ENCODE measurements at regions not wholly inside any gene's neighbourhood (a gene's known extent, or its start where the extent isn't known, plus 50 kb on each side); places are given as distances from the start of the nearest gene placed in this dataset.
"Not testable (repeated sequence)": the region's sequence is repeated elsewhere in the genome, so short reads cannot be mapped to it uniquely, and the experiment has no call there.

DNA sequence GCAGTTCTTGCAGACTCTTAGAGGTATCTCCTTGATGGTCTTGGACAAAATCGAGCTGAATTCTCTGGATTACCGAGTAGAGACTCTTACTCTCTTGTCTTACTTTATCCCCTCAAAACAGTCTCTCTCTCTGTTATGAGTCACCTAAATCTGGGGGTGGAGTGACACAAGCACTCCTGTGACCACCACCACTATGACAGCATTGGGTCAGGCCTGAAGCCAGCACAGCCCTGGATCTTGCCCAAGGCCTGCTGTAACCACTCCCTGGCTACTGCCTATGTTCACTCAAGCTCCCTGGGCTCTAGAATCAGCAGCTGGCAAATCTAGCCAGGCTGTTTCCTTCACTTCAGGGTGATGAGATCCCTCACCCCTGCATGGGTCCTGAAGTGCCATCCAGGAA lies 662.5 kb downstream of the LUZP2 start:
- DNase-seq = no peak

DNA sequence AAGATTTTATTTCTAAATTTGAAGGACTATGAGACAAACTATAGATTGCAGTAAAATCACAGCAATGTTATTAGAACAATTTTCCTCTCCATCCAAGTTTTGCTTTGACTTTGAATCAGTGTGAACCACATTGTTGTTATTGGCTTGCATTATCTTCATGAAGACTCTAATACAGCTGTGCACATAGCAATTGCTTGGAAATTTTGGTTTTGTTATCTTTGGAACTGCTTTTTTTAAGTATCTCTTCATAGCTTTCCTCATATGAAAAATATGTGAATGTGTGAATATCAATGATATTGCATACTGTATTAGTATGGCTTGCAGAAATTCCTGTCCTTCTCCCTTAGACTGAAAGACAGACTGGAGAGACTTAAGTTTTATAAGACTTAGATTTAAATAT lies 666.6 kb downstream of the LUZP2 start:
- no peak for DNase-seq

DNA sequence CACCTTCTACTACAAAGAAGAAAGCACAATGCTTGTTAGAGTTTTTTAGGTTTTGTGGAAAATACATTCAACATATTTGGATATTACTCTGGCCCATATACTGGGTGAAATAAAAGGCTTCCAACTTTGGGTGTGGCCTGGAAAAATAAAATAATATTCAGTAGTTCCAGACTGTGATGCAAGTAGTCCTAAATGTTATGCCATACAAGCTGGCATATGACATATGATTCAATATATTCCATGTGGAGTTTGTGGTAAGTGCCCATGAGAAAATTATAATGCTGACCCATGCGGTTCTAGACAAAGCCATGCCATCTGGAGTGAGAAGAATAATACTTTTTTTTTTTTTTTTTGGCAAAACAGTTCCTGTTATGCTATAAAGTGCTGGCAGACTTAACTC lies 683.3 kb downstream of the LUZP2 start:
- DNase-seq = no peak

DNA sequence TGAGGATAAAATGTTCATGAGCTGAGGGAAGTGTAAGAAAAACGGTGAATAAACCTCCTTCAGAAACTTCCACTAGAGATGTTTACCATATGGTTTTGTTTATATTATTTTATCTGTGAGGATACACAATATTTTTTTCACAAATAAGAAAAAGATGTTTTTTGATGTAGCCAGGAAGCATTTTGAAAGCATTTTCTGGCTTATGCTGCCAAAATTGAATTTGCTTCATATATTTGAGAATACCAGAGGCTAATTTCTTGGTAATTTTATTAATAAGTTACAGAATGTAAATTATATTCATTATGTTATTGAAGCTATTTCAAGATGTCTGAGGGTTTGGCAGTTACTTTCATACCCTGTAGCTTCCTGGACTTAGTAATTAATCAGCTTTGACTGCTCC lies 686.6 kb downstream of the LUZP2 start:
- no peak for DNase-seq

DNA sequence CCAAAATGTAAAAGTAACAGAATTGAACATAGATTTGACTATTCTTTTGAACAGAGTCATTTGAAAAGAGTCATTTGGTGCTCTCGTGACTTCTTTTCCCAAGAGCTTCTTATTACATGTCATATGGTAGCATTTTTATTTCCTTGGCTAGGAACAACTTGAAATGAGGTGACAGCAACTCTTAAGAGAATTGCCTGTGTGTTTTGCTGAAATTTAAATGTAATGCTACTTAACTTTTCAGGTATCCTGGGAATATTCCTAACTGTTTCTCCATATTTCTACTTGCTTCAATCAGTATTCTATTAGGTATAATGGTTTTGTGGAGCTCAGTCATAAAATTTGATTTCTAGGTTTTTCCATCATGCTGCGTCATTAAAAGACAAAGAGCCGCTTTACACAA lies 700.7 kb downstream of the LUZP2 start:
- no peak for DNase-seq

DNA sequence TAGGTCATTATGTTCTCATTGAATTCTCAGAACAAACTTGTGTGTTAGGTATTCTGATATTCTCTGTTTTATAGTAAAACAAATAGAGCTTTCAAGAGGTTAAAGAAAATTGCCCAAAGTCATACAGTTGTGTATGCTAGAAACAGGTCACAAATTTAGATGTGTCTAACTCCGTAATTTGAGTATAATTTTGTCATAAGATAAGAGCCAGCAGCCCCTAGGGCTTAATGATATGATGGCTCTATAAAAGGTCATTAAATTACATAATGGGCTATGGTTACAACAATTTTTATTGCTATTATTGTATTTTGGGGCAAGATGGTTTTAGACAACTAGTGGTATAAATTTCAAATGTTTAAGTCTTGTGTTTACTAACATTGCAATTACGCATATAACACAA lies 701.9 kb downstream of the LUZP2 start:
- DNase-seq = no peak

DNA sequence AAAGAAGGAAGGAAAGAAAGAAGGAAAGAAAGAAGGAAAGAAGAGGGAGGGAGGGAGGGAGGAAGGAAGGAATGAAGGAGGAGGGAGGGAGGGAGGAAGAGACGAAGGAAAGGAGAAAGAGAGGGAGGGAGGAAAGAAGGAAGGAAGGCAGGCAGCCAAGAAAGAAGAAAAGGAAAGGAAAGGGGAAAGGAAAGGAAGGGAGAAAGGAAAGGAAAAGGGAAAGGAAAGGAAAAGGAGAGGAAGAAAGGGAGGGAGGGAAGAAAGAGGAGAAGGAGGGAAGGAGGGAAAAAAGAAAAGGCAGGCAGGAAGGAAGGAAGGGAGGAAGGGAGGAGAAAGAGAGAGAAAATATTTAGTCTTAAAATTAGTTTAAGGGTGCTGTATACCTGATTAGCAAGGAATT lies 704.1 kb downstream of the LUZP2 start:
- no peak for DNase-seq

DNA sequence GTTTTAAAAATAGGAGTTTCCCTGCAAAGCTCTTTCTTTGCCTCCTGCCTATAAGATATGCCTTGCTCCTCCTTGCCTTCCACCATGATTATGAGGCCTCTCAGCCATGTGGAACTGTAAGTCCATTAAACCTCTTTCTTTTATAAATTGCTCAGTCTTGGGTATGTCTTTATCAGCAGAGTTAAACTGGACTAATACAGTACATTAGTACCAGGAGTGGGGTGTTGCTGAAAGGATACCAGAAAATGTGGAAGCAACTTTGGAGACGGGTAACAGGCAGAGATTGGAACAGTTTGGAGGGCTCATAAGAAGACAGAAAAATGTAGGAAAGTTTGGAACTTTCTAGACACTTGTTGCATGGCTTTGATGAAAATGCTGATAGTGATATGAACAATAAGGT lies 709.9 kb downstream of the LUZP2 start:
- DNase-seq = no peak

DNA sequence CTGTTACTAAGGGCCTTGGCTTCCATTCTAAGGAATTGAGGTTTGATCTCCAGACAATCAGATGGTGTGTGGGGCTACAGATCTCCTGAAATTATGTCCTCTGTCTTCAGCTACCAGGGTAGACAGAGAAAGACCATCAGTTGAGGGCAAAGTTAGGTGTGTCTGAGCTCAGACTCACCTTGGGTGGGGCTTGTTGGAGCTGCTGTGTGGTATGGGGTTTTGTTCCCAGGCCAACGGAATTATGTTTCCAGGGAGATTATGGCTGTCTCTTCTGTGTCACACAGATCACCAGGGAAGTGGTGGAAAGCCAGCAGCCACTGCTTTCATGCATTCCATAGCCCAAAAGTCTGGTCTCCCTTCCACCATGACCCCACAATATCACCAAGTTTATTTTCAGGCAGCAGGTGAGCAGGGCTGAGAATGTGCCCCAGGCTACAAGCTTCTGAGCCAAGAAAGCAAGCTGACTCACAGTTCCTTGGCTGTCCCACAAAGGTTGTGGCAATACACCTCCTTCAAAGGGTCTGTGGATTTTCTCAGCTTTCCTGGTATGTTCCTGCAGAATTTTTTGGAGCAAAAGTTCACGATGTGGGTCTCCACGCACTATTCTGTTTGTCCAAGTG lies 714.9 kb downstream of the LUZP2 start:
- DNase-seq = no peak

DNA sequence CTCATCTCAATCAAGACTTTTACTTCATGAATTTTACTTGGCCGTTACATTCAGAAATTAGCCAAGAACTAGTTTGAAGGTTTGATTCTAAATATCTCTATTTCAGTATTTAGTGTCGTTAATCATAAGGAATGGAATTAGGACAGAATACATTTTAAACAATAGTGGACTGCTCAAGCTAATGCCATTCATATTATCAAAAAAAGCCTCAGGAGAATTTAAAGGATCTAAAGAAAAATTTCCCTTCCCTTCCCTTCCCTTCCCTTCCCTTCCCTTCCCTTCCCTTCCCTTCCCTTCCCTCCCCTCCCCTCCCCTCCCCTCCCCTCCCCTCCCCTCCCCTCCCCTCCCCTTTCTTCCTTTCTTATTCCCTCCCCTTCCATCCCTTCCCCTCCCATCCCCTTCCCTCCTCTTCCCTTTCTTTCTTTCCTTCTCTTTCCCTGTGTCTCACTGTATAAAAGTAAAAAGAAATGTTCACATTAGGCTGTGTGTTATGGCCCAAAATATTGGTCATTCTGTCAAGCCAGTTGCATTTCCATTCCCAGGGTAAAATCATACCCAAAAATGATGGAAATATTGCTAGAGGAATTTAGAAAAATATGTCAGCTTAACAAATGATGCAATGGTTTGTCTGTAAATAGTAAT lies 717.8 kb downstream of the LUZP2 start:
- no peak for DNase-seq

DNA sequence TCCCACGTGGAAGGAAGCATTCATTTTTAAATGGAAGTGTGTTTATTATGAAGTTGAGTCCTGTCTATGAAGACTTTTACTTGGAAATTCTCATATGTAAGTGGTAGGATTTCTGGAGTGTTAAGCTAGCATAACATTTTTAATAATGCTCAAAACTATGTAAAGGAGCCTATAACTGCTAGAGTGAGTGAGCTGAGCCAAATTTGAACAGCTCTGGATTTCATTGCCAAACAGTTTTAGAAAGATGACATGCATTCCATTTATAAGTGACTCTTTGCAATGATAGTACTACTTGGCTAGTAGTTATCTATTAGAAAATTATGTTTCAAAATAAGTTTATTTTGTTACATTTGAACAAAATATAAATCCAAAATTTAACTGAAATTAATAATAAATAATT lies 721.2 kb downstream of the LUZP2 start:
- no peak for DNase-seq

DNA sequence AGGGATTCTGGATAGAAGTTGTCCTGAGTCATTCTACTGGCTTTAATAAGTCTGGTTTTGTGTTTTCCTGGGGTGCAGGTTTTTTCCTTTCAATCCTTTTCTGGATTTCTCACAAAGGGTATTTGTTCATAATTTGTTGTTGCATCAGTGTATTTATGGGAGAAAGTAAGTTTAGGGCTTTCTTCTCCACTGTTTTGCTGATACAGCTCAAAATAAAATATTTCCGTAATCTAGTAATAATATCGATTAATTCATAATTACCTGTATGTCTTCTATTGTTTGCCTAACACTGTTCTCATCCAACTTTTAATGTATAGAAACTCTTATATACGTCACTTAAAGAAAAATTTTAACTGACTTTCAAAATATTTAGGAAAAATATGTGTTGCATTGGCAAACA lies 728.2 kb downstream of the LUZP2 start:
- no peak for DNase-seq

DNA sequence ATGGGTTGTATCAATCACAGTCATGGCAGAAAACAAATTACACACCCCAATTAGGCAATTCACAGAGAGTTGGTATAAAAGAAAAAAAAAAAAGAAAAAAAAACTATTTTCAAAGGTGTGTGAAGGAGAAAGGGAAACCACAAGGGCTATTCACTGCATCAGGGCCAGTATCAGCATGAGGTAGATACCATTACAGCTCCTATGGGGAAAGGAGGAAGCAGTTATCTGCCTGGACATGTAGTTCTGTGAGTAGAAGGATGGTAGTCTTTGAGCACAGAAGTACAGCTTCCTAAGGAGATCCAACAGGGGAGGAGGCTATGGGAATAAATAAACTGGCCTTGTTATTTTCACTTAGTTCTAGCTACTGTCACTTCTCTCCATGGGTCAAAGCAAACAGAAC lies 746.1 kb downstream of the LUZP2 start:
- no peak for DNase-seq

DNA sequence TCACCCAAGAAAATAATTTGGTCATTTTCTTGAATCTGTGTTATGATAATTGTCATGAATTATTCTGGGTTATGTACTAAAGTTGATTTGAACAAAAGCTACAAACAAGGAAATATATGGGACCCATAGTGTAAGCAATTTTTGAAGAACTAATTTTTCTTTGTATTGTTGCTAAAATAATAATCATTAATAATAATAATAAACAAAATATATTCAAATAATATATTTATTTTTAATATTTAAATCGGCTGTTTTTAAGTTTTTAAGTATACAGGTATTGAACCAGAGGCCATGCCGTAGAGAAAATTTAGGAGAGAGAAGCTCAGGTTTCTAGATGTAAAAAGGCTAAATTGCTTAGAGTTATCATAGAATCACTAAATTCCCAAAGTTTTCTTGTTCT lies 747.3 kb downstream of the LUZP2 start:
- no peak for DNase-seq

DNA sequence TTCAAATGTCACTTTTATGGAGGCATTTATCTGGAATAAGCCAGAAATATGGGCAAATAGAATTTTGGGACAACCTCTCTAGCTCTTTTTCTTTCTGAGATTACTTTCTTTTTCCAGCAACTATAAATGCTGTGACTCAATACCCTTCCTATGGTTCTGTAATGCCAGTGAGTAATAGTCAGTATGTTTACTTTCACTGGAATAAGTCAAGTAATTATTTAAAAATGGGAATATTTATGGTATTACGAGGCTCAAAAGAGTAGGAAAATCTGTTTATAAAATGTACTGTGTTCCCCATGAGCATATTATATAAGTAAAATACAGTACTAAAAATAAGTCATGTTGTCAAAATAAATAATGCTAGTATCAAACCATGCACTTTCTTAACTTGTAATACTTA lies 750.5 kb downstream of the LUZP2 start:
- no peak for DNase-seq

DNA sequence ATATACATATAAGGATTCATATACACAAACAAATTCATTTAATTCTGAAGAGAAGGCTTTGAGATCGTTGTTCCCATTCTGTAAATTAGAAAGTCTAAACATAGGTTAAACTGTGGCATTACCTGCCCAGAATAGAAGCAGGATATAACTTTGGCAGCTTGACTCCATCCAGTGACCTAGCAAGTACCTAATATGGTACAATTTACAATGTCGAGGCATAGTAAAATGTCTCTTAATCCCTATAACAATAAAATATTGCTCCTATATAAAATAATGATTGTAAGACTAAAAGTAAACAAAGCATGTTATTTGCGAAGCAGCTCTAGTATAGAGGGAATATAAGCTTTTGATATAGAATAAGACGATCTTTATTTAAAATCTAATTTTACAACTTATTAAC lies 756.0 kb downstream of the LUZP2 start:
- no peak for DNase-seq

DNA sequence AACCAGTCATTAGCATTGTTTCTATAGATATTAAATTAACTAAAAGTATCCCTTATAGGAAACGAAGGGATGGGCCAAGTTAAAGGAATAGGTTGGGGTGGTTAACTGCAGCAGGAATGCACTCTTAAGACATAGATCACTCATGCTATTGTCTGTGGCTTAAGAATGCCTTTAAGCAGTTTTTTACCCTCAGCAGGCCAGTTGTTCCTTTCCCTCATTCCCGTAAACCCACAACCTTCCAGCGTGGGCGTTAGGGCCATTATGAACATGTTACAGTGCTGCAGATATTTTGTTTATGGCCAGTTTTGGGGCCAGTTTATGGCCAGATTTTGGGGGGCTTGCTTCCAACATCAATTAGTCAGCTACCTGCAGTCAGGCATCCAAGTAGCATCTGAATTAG lies 767.0 kb downstream of the LUZP2 start:
- DNase-seq = not testable (repeated sequence)

DNA sequence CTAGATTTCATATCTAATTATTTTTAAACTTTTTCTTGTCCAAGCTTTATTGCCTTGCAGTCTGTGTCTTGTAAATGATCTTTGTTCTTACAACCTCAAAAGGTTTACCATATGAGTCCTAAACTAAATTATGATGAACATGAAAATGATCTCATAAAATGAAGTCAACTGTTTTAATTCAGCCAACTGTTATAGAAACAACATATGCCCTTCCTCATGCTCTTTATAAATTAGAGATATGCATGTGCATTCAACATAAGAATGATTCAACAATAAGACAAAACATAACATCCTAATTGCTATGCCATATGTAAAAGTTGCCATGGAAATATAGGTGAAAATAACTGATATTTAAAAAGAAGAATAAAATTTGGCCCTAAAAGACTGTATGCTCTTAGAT lies 774.4 kb downstream of the LUZP2 start:
- DNase-seq = no peak

DNA sequence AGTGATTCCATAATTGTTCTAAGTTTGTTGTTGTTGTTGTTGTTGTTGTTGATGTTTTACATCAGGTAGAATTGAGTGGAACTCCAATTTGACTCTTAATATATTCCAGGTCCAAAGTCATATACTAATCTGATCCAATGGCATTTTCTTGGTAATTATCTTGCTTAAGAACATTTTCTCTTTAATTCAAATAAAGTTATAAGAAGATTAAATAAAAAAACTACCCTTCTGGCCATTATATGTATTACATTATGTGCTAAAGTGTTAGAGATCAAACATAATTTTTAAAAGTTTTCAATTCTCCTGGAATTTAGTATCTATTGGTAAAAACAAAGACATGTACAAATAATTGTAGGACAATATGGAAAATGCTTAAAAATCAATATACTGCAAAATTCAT lies 775.4 kb downstream of the LUZP2 start:
- no peak for DNase-seq

DNA sequence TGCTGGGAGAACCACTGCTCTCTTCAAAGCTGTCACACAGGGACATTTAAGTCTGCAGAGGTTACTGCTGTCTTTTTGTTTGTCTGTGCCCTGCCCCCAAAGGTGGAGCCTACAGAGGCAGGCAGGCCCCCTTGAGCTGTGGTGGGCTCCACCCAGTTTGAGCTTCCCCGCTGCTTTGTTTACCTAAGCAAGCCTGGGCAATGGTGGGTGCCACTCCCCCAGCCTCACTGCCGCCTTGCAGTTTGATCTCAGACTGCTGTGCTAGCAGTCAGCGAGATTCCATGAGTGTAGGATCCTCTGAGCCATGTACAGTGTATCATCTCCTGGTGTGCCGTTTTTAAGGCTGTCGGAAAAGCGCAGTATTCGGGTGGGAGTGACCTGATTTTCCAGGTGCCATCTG lies 784.0 kb downstream of the LUZP2 start:
- not testable (repeated sequence) for DNase-seq

DNA sequence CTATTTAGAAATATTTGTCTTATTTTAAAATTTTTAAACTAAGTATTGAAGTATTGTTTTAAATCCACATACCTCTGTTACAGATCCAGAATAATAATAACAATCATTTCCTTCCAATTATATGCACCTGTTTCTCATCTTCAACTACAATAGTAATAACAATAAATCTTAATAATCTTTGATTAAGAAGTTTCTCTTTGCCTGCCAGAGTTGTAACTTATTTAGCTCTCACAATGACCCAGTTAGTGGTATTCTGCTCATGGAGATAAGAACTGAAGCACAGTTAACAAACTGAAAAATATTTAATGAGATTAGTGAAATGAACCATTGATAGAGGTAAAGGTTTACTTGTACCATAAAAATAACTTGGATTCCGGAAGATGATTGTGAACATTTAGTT lies 796.3 kb downstream of the LUZP2 start:
- DNase-seq = no peak

DNA sequence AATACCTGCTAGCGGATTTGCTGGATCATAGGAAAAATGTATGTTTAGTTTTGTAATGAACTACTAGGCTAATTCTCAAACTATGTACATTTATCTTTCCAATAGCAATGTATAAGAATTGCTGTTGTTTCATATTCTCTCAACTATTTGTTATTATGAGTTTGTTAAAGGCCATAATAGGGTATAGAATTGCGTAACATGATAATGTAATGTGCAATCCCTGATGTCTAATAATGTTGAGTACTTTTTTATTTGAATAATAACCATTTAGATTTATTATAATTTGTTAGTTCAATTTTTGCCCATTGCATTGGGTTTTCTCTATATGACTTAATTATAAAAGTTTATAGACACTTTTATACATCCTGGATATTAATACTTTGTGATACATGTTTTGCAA lies 801.6 kb downstream of the LUZP2 start:
- no peak for DNase-seq

DNA sequence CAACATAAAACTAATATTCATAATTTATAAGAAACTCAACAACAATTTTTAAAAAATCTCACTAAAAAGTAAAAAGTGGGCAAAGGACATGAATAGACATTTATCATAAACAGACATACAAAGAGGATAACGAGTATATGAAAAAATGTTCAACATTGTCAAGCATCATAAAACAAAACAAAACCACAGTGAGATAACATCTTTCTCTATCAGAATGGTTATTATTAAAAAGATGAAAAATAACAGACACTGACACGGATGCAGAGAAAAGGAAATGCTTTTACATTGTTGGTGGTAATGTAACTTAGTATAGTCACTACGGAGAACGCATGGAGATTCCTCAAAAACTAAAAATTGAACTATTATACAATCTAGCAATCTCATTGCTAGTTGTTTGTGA lies 813.0 kb downstream of the LUZP2 start:
- DNase-seq = no peak

DNA sequence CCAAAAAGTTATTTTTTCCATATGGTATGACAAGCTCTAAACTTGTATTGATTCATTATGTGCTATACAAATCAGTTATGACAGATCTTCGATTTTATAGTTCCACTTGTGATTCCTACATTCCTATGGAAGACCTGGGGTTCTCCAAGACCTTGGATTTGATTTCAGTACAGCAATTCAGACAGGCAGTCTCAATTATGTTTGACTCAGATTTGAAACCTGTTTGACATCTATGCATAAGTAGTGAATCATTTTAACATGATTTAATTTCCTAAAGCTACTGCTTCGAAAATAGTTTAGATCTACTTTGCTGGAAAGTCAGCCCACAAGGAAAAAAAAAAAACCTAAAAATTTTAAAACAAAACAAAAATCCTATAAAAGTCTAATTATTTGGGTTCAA lies 820.4 kb downstream of the LUZP2 start:
- no peak for DNase-seq

DNA sequence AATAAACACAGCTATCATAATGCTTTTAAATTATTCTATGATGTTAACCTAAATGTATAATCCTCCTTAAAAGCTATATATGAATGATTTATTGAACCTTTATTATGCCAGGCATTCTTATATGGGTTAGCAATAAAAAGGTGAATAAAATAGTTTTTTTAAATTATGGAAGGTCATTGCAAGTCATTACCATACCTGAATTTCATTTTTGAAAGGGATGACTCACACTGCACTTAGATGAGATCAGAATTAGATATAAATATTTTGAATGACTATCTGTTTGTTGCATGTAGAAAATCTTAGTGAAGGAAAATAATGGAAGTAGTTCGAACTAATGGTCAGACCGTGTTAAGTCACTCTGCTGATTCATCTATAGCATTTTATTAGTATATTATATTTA lies 822.3 kb downstream of the LUZP2 start:
- DNase-seq = no peak

DNA sequence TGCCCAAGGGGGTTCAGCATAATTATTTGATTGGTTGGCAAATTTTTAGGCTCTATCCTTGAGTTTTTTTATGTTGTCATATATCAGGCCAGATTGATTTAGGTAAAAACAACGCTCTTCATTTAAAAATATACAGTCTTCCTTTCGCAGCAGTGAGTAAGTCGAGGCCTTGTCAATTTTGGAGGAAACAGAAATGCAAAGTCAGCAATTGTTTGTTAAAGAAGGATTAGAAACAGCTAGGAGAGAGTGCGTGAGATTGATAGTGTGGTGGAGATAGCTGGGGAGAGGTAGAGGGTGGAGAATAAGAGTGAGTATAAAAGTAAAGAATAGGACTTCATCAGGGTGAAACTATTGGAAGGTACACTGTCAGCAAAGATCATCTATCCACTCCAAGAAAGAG lies 830.8 kb downstream of the LUZP2 start:
- DNase-seq = no peak

All from NCI-H1436 (cell line).